ENCODE measurements at regions not wholly inside any gene's neighbourhood (a gene's known extent, or its start where the extent isn't known, plus 50 kb on each side); places are given as distances from the start of the nearest gene placed in this dataset.

- DNase-seq, result no peak
Observed at GRCh38 chr6:82836022-82836575, 229.5 kb downstream of the UBE3D start.

- no peak for DNase-seq
Observed at GRCh38 chr6:82840571-82840970, 225.1 kb downstream of the UBE3D start.

GRCh38 chr6:82841309-82841708, 224.3 kb downstream of the UBE3D start:
- no peak for DNase-seq

Measured in NCI-H2029 treated with DMSO at 0.1 percent for 48 hours (cell line).